OCI-LY1 (cell line): ENCODE measurements at regions not wholly inside any gene's neighbourhood (a gene's known extent, or its start where the extent isn't known, plus 50 kb on each side); places are given as distances from the start of the nearest gene placed in this dataset.

Experiments
- EZH2 ChIP-seq: fragments of 200-600 bp; sonication (generic), shearing (Covaris generic); IDR thresholded peaks from 2 replicates; pipeline ENCODE4 v1.8.0; 2017; ENCODE audit warnings: borderline replicate concordance, mixed run types, mild to moderate bottlenecking, antibody characterized with exemption, low read length, moderate library complexity, mixed read lengths
- TF ChIP-seq, protein P1 (sequence below): fragments of 200-600 bp; sonication (generic), shearing (Covaris generic); IDR thresholded peaks from 2 replicates; pipeline ENCODE4 v1.5.1; 2017; ENCODE audit warnings: mild to moderate bottlenecking, antibody characterized with exemption, low read length, moderate library complexity, mixed read lengths

DNA sequence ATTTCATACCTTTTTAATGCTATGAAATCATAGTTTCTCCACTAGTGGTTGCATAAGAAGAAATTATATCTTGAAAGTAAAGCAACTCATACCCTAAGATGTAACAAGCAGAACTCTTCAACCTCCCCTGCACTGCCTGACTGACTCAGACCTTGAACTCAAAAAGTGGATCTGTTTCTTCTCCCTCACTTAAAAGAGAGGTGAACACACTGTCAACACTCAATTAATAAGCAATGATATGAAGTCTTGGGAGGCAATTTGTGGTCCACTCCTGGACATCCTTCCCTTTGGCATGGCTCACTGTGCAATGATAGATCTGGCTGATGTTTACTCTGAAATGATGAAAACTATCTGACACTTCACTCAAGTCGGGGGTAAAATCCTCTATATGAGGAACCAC lies 282.0 kb upstream of the DKK2 start:
- TF ChIP-seq, protein P1, sequence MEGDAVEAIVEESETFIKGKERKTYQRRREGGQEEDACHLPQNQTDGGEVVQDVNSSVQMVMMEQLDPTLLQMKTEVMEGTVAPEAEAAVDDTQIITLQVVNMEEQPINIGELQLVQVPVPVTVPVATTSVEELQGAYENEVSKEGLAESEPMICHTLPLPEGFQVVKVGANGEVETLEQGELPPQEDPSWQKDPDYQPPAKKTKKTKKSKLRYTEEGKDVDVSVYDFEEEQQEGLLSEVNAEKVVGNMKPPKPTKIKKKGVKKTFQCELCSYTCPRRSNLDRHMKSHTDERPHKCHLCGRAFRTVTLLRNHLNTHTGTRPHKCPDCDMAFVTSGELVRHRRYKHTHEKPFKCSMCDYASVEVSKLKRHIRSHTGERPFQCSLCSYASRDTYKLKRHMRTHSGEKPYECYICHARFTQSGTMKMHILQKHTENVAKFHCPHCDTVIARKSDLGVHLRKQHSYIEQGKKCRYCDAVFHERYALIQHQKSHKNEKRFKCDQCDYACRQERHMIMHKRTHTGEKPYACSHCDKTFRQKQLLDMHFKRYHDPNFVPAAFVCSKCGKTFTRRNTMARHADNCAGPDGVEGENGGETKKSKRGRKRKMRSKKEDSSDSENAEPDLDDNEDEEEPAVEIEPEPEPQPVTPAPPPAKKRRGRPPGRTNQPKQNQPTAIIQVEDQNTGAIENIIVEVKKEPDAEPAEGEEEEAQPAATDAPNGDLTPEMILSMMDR: no peak
- TF ChIP-seq EZH2: no peak
